HCT116 (cell line): ENCODE measurements at regions not wholly inside any gene's neighbourhood (a gene's known extent, or its start where the extent isn't known, plus 50 kb on each side); places are given as distances from the start of the nearest gene placed in this dataset.

Experiments used
- ATAC-seq: fragments of 200-7000 bp; cut with Tn5 transposase; 2 replicates; pipeline ENCODE4 v1.9.1; 2020; ENCODE audit warnings: mild to moderate bottlenecking, moderate library complexity
- BruUV-seq: library from RNA; stranded (reverse); fragments of 400-500 nt; replicated peaks from 2 replicates; lab custom pipeline; 2021; lab: Mats Ljungman, UMichigan
- CTCF ChIA-PET: fragments of 300-600 bp; sonication (Branson Sonifier 250); formaldehyde crosslinking; loops from one replicate; lab custom pipeline; 2021; ENCODE audit warnings: antibody characterized with exemption; lab: Charles Lee
- POLR2A ChIA-PET: fragments of 300-600, 350-600 bp; sonication (Branson Sonifier 250); formaldehyde crosslinking; loops from one replicate; lab custom pipeline; 2021; ENCODE audit warnings: antibody characterized with exemption; lab: Charles Lee
- RAD21 ChIA-PET, 2 experiments: fragments of 300-600 bp; sonication (Branson Sonifier 250); formaldehyde crosslinking; loops; one replicate each; lab custom pipeline; 2023; ENCODE audit warnings: low total read pairs in 2 of 2; ENCODE audit not compliant: uncharacterized antibody in 2 of 2, unreplicated experiment in 2 of 2, low non-redundant PET in 1 of 2; lab: Charles Lee
- DNase-seq: peaks from one replicate; pipeline ENCODE4 v3.0.0-alpha.2; 2010; ENCODE audit warnings: low read depth, low spot score
- H2AFZ ChIP-seq: fragments of 200-600 bp; shearing (Covaris generic), sonication (generic); 2 replicates; pipeline ENCODE4 v1.6.1; 2017; ENCODE audit warnings: low read depth, mixed run types, mixed read lengths, antibody characterized with exemption, low read length; ENCODE audit not compliant: poor library complexity, severe bottlenecking
- H3K27ac ChIP-seq: 2 replicates; pipeline ENCODE4 v1.5.1; 2012; ENCODE audit warnings: low read depth, low read length
- H3K27me3 ChIP-seq: fragments of 200-600 bp; sonication (generic); 2 replicates; pipeline ENCODE4 v1.6.1; 2016; ENCODE audit warnings: mixed run types, low read length, mixed read lengths; ENCODE audit not compliant: insufficient read depth
- H3K36me3 ChIP-seq, 2 experiments: fragments of 200-500 bp in 1 of 2; fragments of 200-600 bp in 1 of 2; sonication (Bioruptor generic) in 1 of 2; sonication (generic) in 1 of 2; 2 replicates each; pipeline versions ENCODE4 v1.5.1 to v1.6.1; 2014 to 2016; ENCODE audit warnings: low read length in 2 of 2, inconsistent platforms in 1 of 2, mixed read lengths in 1 of 2, mixed run types in 1 of 2; ENCODE audit not compliant: insufficient read depth in 2 of 2, control insufficient read depth in 1 of 2
- H3K4me1 ChIP-seq, 2 experiments: fragments of 200-600 bp in 1 of 2; sonication (generic) in 1 of 2; 2 replicates each; pipeline versions ENCODE4 v1.5.1 to v1.6.1; 2012 to 2017; ENCODE audit warnings: low read length in 2 of 2, inconsistent platforms in 1 of 2, mild to moderate bottlenecking in 1 of 2, mixed read lengths in 1 of 2, mixed run types in 1 of 2, moderate library complexity in 1 of 2; ENCODE audit not compliant: insufficient read depth in 2 of 2, control insufficient read depth in 1 of 2
- H3K4me2 ChIP-seq: fragments of 200-600 bp; sonication (generic); 2 replicates; pipeline ENCODE4 v1.6.1; 2017; ENCODE audit warnings: mixed run types, low read length, mixed read lengths
- H3K4me3 ChIP-seq, 2 experiments: fragments of 200-600 bp in 1 of 2; sonication (generic) in 1 of 2; replicated peaks in 1 of 2; 2 replicates each; pipeline ENCODE4 v1.5.1; 2011 to 2016; ENCODE audit warnings: low read length in 2 of 2, control low read depth in 1 of 2, low read depth in 1 of 2, mild to moderate bottlenecking in 1 of 2, mixed read lengths in 1 of 2, mixed run types in 1 of 2
- H3K79me2 ChIP-seq: fragments of 200-600 bp; sonication (generic); 2 replicates; pipeline ENCODE4 v1.6.1; 2017; ENCODE audit warnings: mild to moderate bottlenecking, mixed run types, low read length, moderate library complexity, mixed read lengths; ENCODE audit not compliant: insufficient read depth
- H3K9ac ChIP-seq: fragments of 200-600 bp; sonication (generic); 2 replicates; pipeline ENCODE4 v1.6.1; 2016; ENCODE audit warnings: low read length, mixed read lengths
- H3K9me2 ChIP-seq: fragments of 200-600 bp; sonication (generic), shearing (Covaris generic); 2 replicates; pipeline ENCODE4 v1.6.1; 2017; ENCODE audit warnings: mixed run types, mild to moderate bottlenecking, moderate library complexity; ENCODE audit not compliant: insufficient read depth
- H3K9me3 ChIP-seq, 2 experiments: fragments of 200-500 bp in 1 of 2; fragments of 200-600 bp in 1 of 2; sonication (Bioruptor generic) in 1 of 2; sonication (generic) in 1 of 2; 2 replicates each; pipeline ENCODE4 v1.6.1; 2014 to 2017; ENCODE audit warnings: low read length in 2 of 2, mixed read lengths in 2 of 2, inconsistent platforms in 1 of 2, low read depth in 1 of 2, mild to moderate bottlenecking in 1 of 2, mixed run types in 1 of 2, moderate library complexity in 1 of 2; ENCODE audit not compliant: control insufficient read depth in 1 of 2, insufficient read depth in 1 of 2
- H4K20me1 ChIP-seq: fragments of 200-600 bp; sonication (generic), shearing (Covaris generic); 2 replicates; pipeline ENCODE4 v1.6.1; 2017; ENCODE audit warnings: mixed run types, mild to moderate bottlenecking, moderate library complexity; ENCODE audit not compliant: insufficient read depth
- EGR1 ChIP-seq: IDR thresholded peaks from 2 replicates; pipeline ENCODE4 v1.6.1; 2012; ENCODE audit warnings: low read depth
- ELF1 ChIP-seq: IDR thresholded peaks from 2 replicates; pipeline ENCODE4 v1.6.1; 2012; ENCODE audit warnings: low read depth, borderline replicate concordance
- POLR2A ChIP-seq: IDR thresholded peaks from 2 replicates; pipeline ENCODE4 v1.7.0; 2011; ENCODE audit warnings: borderline replicate concordance; ENCODE audit not compliant: insufficient read depth, insufficient read length; ENCODE audit errors: extremely low read depth
- POLR2AphosphoS5 ChIP-seq: IDR thresholded peaks from 2 replicates; pipeline ENCODE4 v1.6.1; 2011; ENCODE audit warnings: mild to moderate bottlenecking, low read depth, low read length, moderate library complexity
- RAD21 ChIP-seq: IDR thresholded peaks from 2 replicates; pipeline ENCODE4 v1.6.1; 2012; ENCODE audit warnings: low read depth, mild to moderate bottlenecking
- SIN3A ChIP-seq: IDR thresholded peaks from 2 replicates; pipeline ENCODE4 v1.6.1; 2012; ENCODE audit warnings: low read depth
- SP1 ChIP-seq: IDR thresholded peaks from 2 replicates; pipeline ENCODE4 v1.6.1; 2012; ENCODE audit warnings: low read depth
- SRF ChIP-seq: IDR thresholded peaks from 2 replicates; pipeline ENCODE4 v1.6.1; 2012; ENCODE audit warnings: low read depth
- YY1 ChIP-seq: IDR thresholded peaks from 2 replicates; pipeline ENCODE4 v1.6.1; 2011; ENCODE audit warnings: low read length, low read depth, moderate library complexity, mild to moderate bottlenecking; ENCODE audit not compliant: insufficient replicate concordance; ENCODE audit errors: extremely low read depth
- ZFX ChIP-seq: fragments of 450-650 bp; IDR thresholded peaks from 2 replicates; pipeline ENCODE4 v1.6.1; 2017
- intact Hi-C: fragments of 100-400 bp; cut with micrococcal nuclease; formaldehyde crosslinking; loops from 2 replicates; pipeline ENCODE4 v1.10.0; 2022
- TF ChIP-seq, protein P1 (sequence below), 3 experiments: fragments of 200-600 bp in 1 of 3; sonication (generic) in 1 of 3; IDR thresholded peaks in 2 of 3; conservative IDR thresholded peaks in 1 of 3; 2 replicates each; pipeline ENCODE4 v1.5.1; 2012 to 2017; ENCODE audit warnings: low read depth in 2 of 3, low read length in 2 of 3, antibody characterized with exemption in 1 of 3, borderline replicate concordance in 1 of 3, control low read depth in 1 of 3, mild to moderate bottlenecking in 1 of 3, mixed read lengths in 1 of 3, mixed run types in 1 of 3, moderate library complexity in 1 of 3; ENCODE audit not compliant: insufficient read depth in 1 of 3
- TF ChIP-seq, protein P2 (sequence below): IDR thresholded peaks from 2 replicates; pipeline ENCODE4 v1.6.1; 2012

DNA sequence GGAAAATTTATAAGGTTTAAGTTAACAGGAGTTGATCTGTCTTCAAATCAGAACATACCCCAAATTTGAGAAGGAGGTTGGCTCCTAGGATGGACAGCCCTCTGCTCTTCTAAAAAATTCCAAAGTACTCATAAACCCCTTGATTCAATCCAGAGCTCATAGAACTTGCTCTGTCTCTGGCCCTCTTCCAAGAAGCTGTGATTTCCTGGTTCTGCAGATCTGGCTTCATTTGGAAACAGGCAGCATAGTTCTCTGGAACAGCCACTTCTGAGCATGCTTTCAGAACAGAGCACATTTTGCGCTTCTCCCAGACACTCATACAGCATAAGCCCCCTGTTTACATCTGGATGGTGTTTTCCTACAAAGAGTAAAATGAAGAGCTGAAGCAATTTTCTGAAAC lies 96.7 kb downstream of the KBTBD8 start:
- Histone ChIP-seq H3K27me3 (peaks cover 22% of the 10 kb centered on the region), H3K9me2 (no peaks in the 10 kb centered on the region), H3K36me3 (no peaks in the 10 kb centered on the region), H3K4me1 (no peaks in the 10 kb centered on the region), H3K79me2 (no peaks in the 10 kb centered on the region), H3K27ac (no peak overlapping the region), H3K4me3 (no peak overlapping the region), H3K9ac (no peak overlapping the region), H2AFZ (no peak overlapping the region), H4K20me1 (no peaks in the 10 kb centered on the region), H3K4me2 (no peak overlapping the region), H3K9me3 (no peaks in the 10 kb centered on the region)
- intact Hi-C loops, result no loop called here
- TF ChIP-seq EGR1, result no peak
- TF ChIP-seq YY1, result no peak
- no peak for TF ChIP-seq POLR2A
- TF ChIP-seq ELF1, result no peak
- no peak for TF ChIP-seq POLR2AphosphoS5
- TF ChIP-seq SP1, result no peak
- TF ChIP-seq RAD21, result no peak
- DNase-seq (no peak), ATAC-seq (no peak)
- RAD21 ChIA-PET, result no interaction called here
- POLR2A ChIA-PET, result no interaction called here
- CTCF ChIA-PET, result no interaction called here
- no TSS peak for BruUV-seq

DNA sequence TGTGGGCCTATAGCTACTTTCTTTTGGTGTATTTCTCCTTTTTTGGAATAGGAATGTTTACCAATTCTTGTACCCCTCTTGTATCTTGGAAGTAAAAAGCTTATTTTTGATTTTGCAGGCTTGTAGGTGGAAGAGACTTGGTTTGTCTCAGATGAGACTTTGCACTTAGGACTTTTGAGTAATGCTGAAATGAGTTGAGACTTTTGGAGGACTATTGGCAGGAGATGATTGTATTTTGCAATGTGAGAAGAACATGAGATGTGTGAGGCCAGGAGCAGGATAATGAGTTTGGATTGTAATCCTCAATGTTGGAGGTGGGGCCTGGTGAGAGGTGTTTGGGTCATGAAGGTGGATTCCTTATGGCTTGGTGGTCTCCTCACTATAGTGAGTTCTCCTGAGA lies 106.3 kb downstream of the KBTBD8 start:
- CTCF ChIA-PET, result interaction anchor here (2.6 kb wide), 1 partner anchor 9 kb away, joined by 6 read pairs; no protein-coding TSS in a partner anchor
- RAD21 ChIA-PET, result no interaction called here

More for the DNA sequence above, 106.3 kb downstream of the KBTBD8 start:
- POLR2A ChIA-PET, result no interaction called here
- no peaks in the 10 kb centered on the region for H4K20me1 ChIP-seq
- no peaks in the 10 kb centered on the region for H3K9me2 ChIP-seq
- no peaks in the 10 kb centered on the region for H3K79me2 ChIP-seq
- H3K4me1 ChIP-seq, result no peaks in the 10 kb centered on the region
- H3K9ac ChIP-seq, result no peak overlapping the region
- H3K9me3 ChIP-seq, result no peaks in the 10 kb centered on the region
- no TSS peak for BruUV-seq
- no peak overlapping the region for H3K4me2 ChIP-seq
- DNase-seq (no peak), ATAC-seq (no peak)
- intact Hi-C loops, result no loop called here
- H3K27me3 ChIP-seq, result peaks cover 6% of the 10 kb centered on the region
- no peak overlapping the region for H2AFZ ChIP-seq
- no peak overlapping the region for H3K4me3 ChIP-seq
- TF ChIP-seq SIN3A, result no peak
- no peak for TF ChIP-seq POLR2A
- TF ChIP-seq ELF1, result no peak
- TF ChIP-seq POLR2AphosphoS5, result no peak
- TF ChIP-seq SRF, result no peak
- TF ChIP-seq, protein P1, sequence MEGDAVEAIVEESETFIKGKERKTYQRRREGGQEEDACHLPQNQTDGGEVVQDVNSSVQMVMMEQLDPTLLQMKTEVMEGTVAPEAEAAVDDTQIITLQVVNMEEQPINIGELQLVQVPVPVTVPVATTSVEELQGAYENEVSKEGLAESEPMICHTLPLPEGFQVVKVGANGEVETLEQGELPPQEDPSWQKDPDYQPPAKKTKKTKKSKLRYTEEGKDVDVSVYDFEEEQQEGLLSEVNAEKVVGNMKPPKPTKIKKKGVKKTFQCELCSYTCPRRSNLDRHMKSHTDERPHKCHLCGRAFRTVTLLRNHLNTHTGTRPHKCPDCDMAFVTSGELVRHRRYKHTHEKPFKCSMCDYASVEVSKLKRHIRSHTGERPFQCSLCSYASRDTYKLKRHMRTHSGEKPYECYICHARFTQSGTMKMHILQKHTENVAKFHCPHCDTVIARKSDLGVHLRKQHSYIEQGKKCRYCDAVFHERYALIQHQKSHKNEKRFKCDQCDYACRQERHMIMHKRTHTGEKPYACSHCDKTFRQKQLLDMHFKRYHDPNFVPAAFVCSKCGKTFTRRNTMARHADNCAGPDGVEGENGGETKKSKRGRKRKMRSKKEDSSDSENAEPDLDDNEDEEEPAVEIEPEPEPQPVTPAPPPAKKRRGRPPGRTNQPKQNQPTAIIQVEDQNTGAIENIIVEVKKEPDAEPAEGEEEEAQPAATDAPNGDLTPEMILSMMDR (IDR thresholded peaks at IDR 0.05 in 2 of 3, conservative IDR thresholded peaks at IDR 0.05 in 1 of 3; ENCODE audit: borderline replicate concordance in 1 of 3, insufficient read depth in 1 of 3, low read depth in 2 of 3, low read length in 2 of 3), result no peak
- TF ChIP-seq, protein P2, sequence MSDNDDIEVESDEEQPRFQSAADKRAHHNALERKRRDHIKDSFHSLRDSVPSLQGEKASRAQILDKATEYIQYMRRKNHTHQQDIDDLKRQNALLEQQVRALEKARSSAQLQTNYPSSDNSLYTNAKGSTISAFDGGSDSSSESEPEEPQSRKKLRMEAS, result no peak
- no peak for TF ChIP-seq ZFX
- H3K27ac ChIP-seq, result no peak overlapping the region
- H3K36me3 ChIP-seq, result no peaks in the 10 kb centered on the region
